ENCODE measurements at regions not wholly inside any gene's neighbourhood (a gene's known extent, or its start where the extent isn't known, plus 50 kb on each side); places are given as distances from the start of the nearest gene placed in this dataset.

DNA sequence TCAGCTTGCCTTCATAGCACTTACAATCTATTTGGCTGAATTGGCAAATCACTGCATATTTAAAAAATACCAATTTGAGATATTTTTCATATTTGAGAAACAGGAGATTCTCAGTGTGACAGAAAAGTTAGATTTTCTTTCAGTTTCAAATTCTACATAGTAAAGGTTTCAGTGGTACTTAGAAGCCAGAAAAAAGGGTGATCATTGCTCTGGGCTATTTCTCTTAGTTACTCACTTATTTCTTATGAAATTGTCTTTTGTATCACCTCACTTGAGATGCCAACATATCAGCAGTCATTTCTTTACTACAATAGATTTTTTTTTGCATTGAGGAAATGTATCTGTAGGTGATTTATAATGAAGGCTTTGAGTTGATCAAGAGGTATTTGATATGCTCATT, 478.2 kb downstream of the GATA3 start:
- peaks cover 4% of the 10 kb centered on the region for H3K27me3 ChIP-seq (replicated peaks; ENCODE audit: control insufficient read depth, insufficient read depth, low read length)
- no peak overlapping the region for H3K4me3 ChIP-seq (ENCODE audit: low read length)
- DNase-seq (ENCODE audit: low read depth), result no peak
- no peaks in the 10 kb centered on the region for H3K4me1 ChIP-seq (ENCODE audit: control insufficient read depth, insufficient read depth, low read length)
- no peaks in the 10 kb centered on the region for H3K36me3 ChIP-seq (ENCODE audit: control insufficient read depth, insufficient read depth, low read length, severe bottlenecking)
- no peak overlapping the region for H3K9ac ChIP-seq (ENCODE audit: low read length)
- H3K9me3 ChIP-seq (ENCODE audit: control insufficient read depth, low read length), result no peaks in the 10 kb centered on the region

DNA sequence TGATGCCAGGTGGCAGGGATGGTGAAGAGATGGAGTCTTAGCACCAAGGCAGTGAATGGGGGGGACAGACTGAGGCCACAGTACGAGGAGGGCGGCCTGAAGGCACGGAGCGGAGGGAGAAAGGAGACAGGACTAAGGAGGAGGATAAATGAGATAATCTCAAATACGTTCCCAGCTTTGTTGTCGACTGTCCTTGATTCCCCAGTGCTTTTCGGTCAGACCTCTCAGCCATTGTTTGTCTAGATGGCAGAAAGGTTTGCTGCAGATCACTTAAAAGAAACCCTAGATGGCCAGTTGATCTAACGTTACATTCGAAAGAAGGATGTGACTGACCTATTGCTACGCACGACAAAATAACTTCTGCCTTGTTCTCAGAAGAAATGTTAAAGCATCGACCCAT, 479.0 kb downstream of the GATA3 start:
- no peak for DNase-seq (ENCODE audit: low read depth)
- peaks cover 4% of the 10 kb centered on the region for H3K27me3 ChIP-seq (replicated peaks; ENCODE audit: control insufficient read depth, insufficient read depth, low read length)

GRCh38 chr10:8534096-8534495, 479.6 kb downstream of the GATA3 start:
- Histone ChIP-seq H3K4me1 (ENCODE audit: control insufficient read depth, insufficient read depth, low read length) (no peaks in the 10 kb centered on the region), H3K4me3 (ENCODE audit: low read length) (no peak overlapping the region), H3K36me3 (ENCODE audit: control insufficient read depth, insufficient read depth, low read length, severe bottlenecking) (no peaks in the 10 kb centered on the region), H3K9me3 (ENCODE audit: control insufficient read depth, low read length) (no peaks in the 10 kb centered on the region), H3K9ac (ENCODE audit: low read length) (no peak overlapping the region), H3K27me3 (replicated peaks; ENCODE audit: control insufficient read depth, insufficient read depth, low read length) (peaks cover 4% of the 10 kb centered on the region)
- no peak for DNase-seq (ENCODE audit: low read depth)

More for the DNA sequence above, 479.0 kb downstream of the GATA3 start:
- H3K4me3 ChIP-seq (ENCODE audit: low read length), result no peak overlapping the region
- H3K36me3 ChIP-seq (ENCODE audit: control insufficient read depth, insufficient read depth, low read length, severe bottlenecking), result no peaks in the 10 kb centered on the region
- no peaks in the 10 kb centered on the region for H3K4me1 ChIP-seq (ENCODE audit: control insufficient read depth, insufficient read depth, low read length)
- H3K9me3 ChIP-seq (ENCODE audit: control insufficient read depth, low read length), result no peaks in the 10 kb centered on the region
- no peak overlapping the region for H3K9ac ChIP-seq (ENCODE audit: low read length)

DNA sequence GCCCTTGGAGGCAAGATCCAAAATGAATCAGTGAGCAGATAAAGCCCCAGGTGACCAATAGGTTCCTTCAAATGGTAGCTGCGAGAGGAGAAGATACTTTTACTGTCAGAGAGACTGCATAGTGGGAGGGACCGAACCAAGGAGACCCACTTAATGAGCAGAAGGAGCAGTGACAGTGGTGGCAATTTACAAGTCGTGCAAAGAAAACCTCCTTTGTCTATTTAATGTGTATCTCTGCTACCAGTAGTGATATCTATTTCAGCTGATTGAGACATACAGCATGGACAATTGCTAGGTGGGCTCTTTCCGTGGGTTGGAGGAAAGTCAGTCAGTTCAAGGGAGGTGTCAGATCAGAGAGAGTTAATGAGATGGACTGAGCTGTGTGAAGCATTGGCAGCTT, 480.4 kb downstream of the GATA3 start:
- Histone ChIP-seq H3K9me3 (ENCODE audit: control insufficient read depth, low read length) (peaks cover 5% of the 10 kb centered on the region), H3K4me1 (ENCODE audit: control insufficient read depth, insufficient read depth, low read length) (no peaks in the 10 kb centered on the region), H3K27me3 (replicated peaks; ENCODE audit: control insufficient read depth, insufficient read depth, low read length) (peaks cover 4% of the 10 kb centered on the region), H3K9ac (ENCODE audit: low read length) (no peak overlapping the region), H3K4me3 (ENCODE audit: low read length) (no peak overlapping the region), H3K36me3 (ENCODE audit: control insufficient read depth, insufficient read depth, low read length, severe bottlenecking) (no peaks in the 10 kb centered on the region)
- DNase-seq (ENCODE audit: low read depth), result no peak

- H3K9ac ChIP-seq (ENCODE audit: low read length), result no peak overlapping the region
- peaks cover 5% of the 10 kb centered on the region for H3K4me1 ChIP-seq (ENCODE audit: control insufficient read depth, insufficient read depth, low read length)
- H3K9me3 ChIP-seq (ENCODE audit: control insufficient read depth, low read length), result peaks cover 11% of the 10 kb centered on the region
- H3K36me3 ChIP-seq (ENCODE audit: control insufficient read depth, insufficient read depth, low read length, severe bottlenecking), result no peaks in the 10 kb centered on the region
- H3K27me3 ChIP-seq (replicated peaks; ENCODE audit: control insufficient read depth, insufficient read depth, low read length), result no peaks in the 10 kb centered on the region
- no peak for DNase-seq (ENCODE audit: low read depth)
- no peak overlapping the region for H3K4me3 ChIP-seq (ENCODE audit: low read length)
Measured at GRCh38 chr10:8539056-8539455, 484.6 kb downstream of the GATA3 start.

GRCh38 chr10:8543361-8544056, 489.0 kb downstream of the GATA3 start:
- DNase-seq (ENCODE audit: low read depth), result no peak
- Histone ChIP-seq H3K27me3 (replicated peaks; ENCODE audit: control insufficient read depth, insufficient read depth, low read length) (no peaks in the 10 kb centered on the region), H3K9ac (ENCODE audit: low read length) (no peak overlapping the region), H3K4me1 (ENCODE audit: control insufficient read depth, insufficient read depth, low read length) (peaks cover 8% of the 10 kb centered on the region), H3K4me3 (ENCODE audit: low read length) (no peak overlapping the region), H3K36me3 (ENCODE audit: control insufficient read depth, insufficient read depth, low read length, severe bottlenecking) (no peaks in the 10 kb centered on the region), H3K9me3 (ENCODE audit: control insufficient read depth, low read length) (peaks cover 17% of the 10 kb centered on the region)

GRCh38 chr10:8544057-8544380, 489.5 kb downstream of the GATA3 start:
- no peak overlapping the region for H3K4me3 ChIP-seq (ENCODE audit: low read length)
- H3K27me3 ChIP-seq (replicated peaks; ENCODE audit: control insufficient read depth, insufficient read depth, low read length), result no peaks in the 10 kb centered on the region
- no peak for DNase-seq (ENCODE audit: low read depth)
- H3K4me1 ChIP-seq (ENCODE audit: control insufficient read depth, insufficient read depth, low read length), result peaks cover 8% of the 10 kb centered on the region
- H3K9me3 ChIP-seq (ENCODE audit: control insufficient read depth, low read length), result peaks cover 17% of the 10 kb centered on the region
- no peaks in the 10 kb centered on the region for H3K36me3 ChIP-seq (ENCODE audit: control insufficient read depth, insufficient read depth, low read length, severe bottlenecking)
- H3K9ac ChIP-seq (ENCODE audit: low read length), result no peak overlapping the region

DNA sequence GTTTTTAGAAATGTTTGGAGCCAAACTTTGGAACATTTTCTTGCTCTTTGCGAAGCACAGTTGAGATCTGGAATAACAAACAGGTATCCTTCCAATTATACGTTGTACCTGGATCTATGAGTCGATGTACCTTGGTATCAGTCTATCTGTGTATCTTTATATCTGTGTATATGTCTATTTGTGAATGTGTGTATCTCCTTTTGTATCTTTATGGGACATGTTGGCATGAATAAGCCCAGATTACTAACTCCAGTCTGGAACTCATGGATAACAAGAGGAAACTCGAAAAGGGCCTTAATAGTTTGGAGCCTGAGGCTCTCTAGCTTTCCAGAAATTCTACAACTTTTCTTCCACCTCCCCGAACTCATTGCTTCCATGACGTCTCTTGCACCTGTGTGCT, 490.0 kb downstream of the GATA3 start:
- Histone ChIP-seq H3K27me3 (replicated peaks; ENCODE audit: control insufficient read depth, insufficient read depth, low read length) (no peaks in the 10 kb centered on the region), H3K9me3 (ENCODE audit: control insufficient read depth, low read length) (peaks cover 16% of the 10 kb centered on the region), H3K4me3 (ENCODE audit: low read length) (no peak overlapping the region), H3K4me1 (ENCODE audit: control insufficient read depth, insufficient read depth, low read length) (peaks cover 8% of the 10 kb centered on the region), H3K36me3 (ENCODE audit: control insufficient read depth, insufficient read depth, low read length, severe bottlenecking) (no peaks in the 10 kb centered on the region), H3K9ac (ENCODE audit: low read length) (no peak overlapping the region)
- DNase-seq (ENCODE audit: low read depth), result no peak

DNA sequence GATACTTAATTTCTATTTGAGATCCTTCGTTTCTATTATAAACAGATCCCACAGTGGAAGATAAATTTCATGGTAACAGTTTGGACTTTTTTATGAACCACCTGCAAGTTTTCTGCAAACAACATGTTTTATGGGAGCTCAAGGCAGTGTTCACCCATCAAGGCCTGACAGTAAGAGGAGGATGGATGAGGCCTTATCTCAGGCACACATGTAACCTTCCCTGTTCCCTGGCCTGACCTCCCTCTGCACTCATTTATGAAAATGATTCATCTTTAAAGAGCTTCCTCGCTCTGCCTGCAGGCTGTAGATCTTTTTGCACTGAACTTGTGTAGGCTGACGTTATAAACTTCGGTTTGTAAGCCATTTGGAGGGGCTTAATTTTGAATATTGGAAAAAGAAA, 500.1 kb downstream of the GATA3 start:
- no peak for DNase-seq (ENCODE audit: low read depth)
- Histone ChIP-seq H3K36me3 (ENCODE audit: control insufficient read depth, insufficient read depth, low read length, severe bottlenecking) (no peaks in the 10 kb centered on the region), H3K9me3 (ENCODE audit: control insufficient read depth, low read length) (no peaks in the 10 kb centered on the region), H3K4me1 (ENCODE audit: control insufficient read depth, insufficient read depth, low read length) (no peaks in the 10 kb centered on the region), H3K27me3 (replicated peaks; ENCODE audit: control insufficient read depth, insufficient read depth, low read length) (no peaks in the 10 kb centered on the region), H3K4me3 (ENCODE audit: low read length) (no peak overlapping the region), H3K9ac (ENCODE audit: low read length) (no peak overlapping the region)

GRCh38 chr10:8556321-8556720, 501.8 kb downstream of the GATA3 start:
- H3K9me3 ChIP-seq (ENCODE audit: control insufficient read depth, low read length), result no peaks in the 10 kb centered on the region
- H3K4me1 ChIP-seq (ENCODE audit: control insufficient read depth, insufficient read depth, low read length), result no peaks in the 10 kb centered on the region
- no peak overlapping the region for H3K9ac ChIP-seq (ENCODE audit: low read length)
- no peak for DNase-seq (ENCODE audit: low read depth)
- no peaks in the 10 kb centered on the region for H3K27me3 ChIP-seq (replicated peaks; ENCODE audit: control insufficient read depth, insufficient read depth, low read length)
- no peak overlapping the region for H3K4me3 ChIP-seq (ENCODE audit: low read length)
- no peaks in the 10 kb centered on the region for H3K36me3 ChIP-seq (ENCODE audit: control insufficient read depth, insufficient read depth, low read length, severe bottlenecking)

- no peak for DNase-seq (ENCODE audit: low read depth)
Measured at GRCh38 chr10:8563478-8563877, 509.0 kb downstream of the GATA3 start.

GRCh38 chr10:8566737-8567136, 512.2 kb downstream of the GATA3 start:
- Histone ChIP-seq H3K9ac (ENCODE audit: low read length) (no peak overlapping the region), H3K4me3 (ENCODE audit: low read length) (no peak overlapping the region), H3K36me3 (ENCODE audit: control insufficient read depth, insufficient read depth, low read length, severe bottlenecking) (no peaks in the 10 kb centered on the region), H3K4me1 (ENCODE audit: control insufficient read depth, insufficient read depth, low read length) (no peaks in the 10 kb centered on the region), H3K9me3 (ENCODE audit: control insufficient read depth, low read length) (peaks cover 5% of the 10 kb centered on the region), H3K27me3 (replicated peaks; ENCODE audit: control insufficient read depth, insufficient read depth, low read length) (no peaks in the 10 kb centered on the region)
- DNase-seq (ENCODE audit: low read depth), result no peak

More at GRCh38 chr10:8563478-8563877, 509.0 kb downstream of the GATA3 start:
- Histone ChIP-seq H3K36me3 (ENCODE audit: control insufficient read depth, insufficient read depth, low read length, severe bottlenecking) (no peaks in the 10 kb centered on the region), H3K9ac (ENCODE audit: low read length) (no peak overlapping the region), H3K4me3 (ENCODE audit: low read length) (no peak overlapping the region), H3K9me3 (ENCODE audit: control insufficient read depth, low read length) (peaks cover 5% of the 10 kb centered on the region), H3K4me1 (ENCODE audit: control insufficient read depth, insufficient read depth, low read length) (no peaks in the 10 kb centered on the region), H3K27me3 (replicated peaks; ENCODE audit: control insufficient read depth, insufficient read depth, low read length) (no peaks in the 10 kb centered on the region)
